ENCODE measurements at regions not wholly inside any gene's neighbourhood (a gene's known extent, or its start where the extent isn't known, plus 50 kb on each side); places are given as distances from the start of the nearest gene placed in this dataset.

DNA sequence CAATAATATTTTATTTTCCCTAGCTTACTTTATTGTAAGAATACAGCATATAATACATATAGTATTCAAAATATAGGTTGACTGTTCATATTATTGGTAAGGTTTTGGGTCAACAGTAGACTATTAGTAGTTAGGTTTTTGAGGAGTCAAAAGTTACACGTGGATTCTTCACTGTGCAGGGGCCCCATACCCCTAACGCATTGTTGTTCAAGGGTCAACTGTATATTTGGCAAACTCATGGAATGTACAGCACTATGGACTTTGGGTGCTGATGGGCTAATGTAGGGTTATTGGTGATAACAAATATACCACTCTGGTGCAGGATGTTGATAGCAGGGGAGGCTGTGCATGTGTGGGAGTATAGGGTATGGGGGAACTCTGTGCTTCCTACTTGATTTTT is 397.2 kb downstream of the BCKDHB start:
- no peak for TF ChIP-seq POLR2AphosphoS5 (IDR thresholded peaks at IDR 0.05; ENCODE audit: low read depth, low read length)
- TF ChIP-seq, protein P1, sequence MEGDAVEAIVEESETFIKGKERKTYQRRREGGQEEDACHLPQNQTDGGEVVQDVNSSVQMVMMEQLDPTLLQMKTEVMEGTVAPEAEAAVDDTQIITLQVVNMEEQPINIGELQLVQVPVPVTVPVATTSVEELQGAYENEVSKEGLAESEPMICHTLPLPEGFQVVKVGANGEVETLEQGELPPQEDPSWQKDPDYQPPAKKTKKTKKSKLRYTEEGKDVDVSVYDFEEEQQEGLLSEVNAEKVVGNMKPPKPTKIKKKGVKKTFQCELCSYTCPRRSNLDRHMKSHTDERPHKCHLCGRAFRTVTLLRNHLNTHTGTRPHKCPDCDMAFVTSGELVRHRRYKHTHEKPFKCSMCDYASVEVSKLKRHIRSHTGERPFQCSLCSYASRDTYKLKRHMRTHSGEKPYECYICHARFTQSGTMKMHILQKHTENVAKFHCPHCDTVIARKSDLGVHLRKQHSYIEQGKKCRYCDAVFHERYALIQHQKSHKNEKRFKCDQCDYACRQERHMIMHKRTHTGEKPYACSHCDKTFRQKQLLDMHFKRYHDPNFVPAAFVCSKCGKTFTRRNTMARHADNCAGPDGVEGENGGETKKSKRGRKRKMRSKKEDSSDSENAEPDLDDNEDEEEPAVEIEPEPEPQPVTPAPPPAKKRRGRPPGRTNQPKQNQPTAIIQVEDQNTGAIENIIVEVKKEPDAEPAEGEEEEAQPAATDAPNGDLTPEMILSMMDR (IDR thresholded peaks at IDR 0.05), result no peak
